ENCODE measurements at regions not wholly inside any gene's neighbourhood (a gene's known extent, or its start where the extent isn't known, plus 50 kb on each side); places are given as distances from the start of the nearest gene placed in this dataset.

DNA sequence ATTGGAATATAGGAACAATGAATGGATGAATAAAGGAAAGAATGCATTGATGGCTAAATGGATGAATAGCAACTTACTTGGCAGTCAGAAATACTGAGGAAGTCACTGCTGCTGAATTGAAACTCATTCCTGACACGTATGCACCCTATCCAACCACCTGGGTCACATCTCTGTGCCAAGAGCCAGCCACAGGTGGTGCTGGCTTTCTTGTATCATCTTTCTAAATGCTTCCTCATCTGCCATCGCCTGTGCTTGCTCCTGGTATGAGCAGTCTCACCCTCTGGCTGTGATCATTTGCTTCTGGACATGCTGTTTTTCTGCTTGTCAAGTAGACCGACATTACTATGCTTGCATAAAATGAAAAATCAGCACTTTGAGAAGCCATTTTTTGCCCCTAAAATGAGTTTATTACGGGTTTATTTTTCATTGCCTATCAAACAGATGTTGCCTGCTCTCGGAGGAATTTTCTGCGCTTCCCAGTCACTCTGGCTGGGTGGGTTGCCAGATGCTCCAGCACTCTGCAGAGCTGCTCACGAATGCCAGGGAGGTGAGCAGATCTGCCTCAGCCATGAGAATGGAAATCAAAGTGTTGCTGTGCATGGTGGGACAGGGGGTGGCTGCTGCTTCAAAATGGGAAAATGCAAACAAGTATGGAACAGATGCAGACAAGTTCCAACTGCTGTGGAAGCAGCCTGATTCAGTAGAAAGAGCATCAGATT lies 1349.6 kb upstream of the CDH8 start:
- TF ChIP-seq POLR2A (IDR thresholded peaks at IDR 0.05), result no peak
- TF ChIP-seq, protein P1, sequence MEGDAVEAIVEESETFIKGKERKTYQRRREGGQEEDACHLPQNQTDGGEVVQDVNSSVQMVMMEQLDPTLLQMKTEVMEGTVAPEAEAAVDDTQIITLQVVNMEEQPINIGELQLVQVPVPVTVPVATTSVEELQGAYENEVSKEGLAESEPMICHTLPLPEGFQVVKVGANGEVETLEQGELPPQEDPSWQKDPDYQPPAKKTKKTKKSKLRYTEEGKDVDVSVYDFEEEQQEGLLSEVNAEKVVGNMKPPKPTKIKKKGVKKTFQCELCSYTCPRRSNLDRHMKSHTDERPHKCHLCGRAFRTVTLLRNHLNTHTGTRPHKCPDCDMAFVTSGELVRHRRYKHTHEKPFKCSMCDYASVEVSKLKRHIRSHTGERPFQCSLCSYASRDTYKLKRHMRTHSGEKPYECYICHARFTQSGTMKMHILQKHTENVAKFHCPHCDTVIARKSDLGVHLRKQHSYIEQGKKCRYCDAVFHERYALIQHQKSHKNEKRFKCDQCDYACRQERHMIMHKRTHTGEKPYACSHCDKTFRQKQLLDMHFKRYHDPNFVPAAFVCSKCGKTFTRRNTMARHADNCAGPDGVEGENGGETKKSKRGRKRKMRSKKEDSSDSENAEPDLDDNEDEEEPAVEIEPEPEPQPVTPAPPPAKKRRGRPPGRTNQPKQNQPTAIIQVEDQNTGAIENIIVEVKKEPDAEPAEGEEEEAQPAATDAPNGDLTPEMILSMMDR (IDR thresholded peaks at IDR 0.05), result no peak
- WGBS, 2 donors, result 71 to 75% methylated on average over 7 of the region's 7 CpGs
- DNase-seq, result no peak
- intact Hi-C loops (cut with DNase I), result no loop called here
- H3K4me1 ChIP-seq, result no peaks in the 10 kb centered on the region
- H3K36me3 ChIP-seq, result no peaks in the 10 kb centered on the region
- no peaks in the 10 kb centered on the region for H3K9me3 ChIP-seq
- no peak overlapping the region for H3K27ac ChIP-seq
- no peaks in the 10 kb centered on the region for H3K27me3 ChIP-seq
- no peak overlapping the region for H3K4me3 ChIP-seq (replicated peaks in 1 of 3)

DNA sequence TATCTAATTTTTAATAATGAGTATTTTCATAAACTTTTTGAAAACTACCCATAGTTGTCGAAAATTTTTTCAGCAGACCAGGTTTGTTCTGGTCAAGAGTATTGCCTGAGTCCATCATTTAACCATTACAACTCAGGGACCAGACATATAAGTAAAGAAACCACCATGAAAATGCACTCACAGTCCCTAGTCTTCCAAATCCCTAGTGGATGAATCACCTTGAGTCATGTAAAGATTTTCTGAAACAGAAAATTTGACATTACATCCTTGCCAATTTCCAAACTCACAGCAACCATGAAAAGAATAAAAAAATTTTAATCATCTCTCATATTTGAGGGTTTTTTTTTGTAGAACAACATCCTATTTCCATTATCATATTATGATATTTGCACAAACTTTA lies 1337.5 kb upstream of the CDH8 start:
- H3K36me3 ChIP-seq, result no peaks in the 10 kb centered on the region
- no peaks in the 10 kb centered on the region for H3K9me3 ChIP-seq
- no peak for DNase-seq
- H3K27me3 ChIP-seq, result no peaks in the 10 kb centered on the region
- H3K4me3 ChIP-seq (replicated peaks in 1 of 3), result no peak overlapping the region
- no peak for TF ChIP-seq POLR2A (IDR thresholded peaks at IDR 0.05)
- TF ChIP-seq, protein P1 (IDR thresholded peaks at IDR 0.05), result no peak
- H3K4me1 ChIP-seq, result no peaks in the 10 kb centered on the region
- intact Hi-C loops (cut with DNase I), result no loop called here
- 58 to 79% methylated on average over 1 of the region's 1 CpG for WGBS, 2 donors
- H3K27ac ChIP-seq, result no peak overlapping the region

DNA sequence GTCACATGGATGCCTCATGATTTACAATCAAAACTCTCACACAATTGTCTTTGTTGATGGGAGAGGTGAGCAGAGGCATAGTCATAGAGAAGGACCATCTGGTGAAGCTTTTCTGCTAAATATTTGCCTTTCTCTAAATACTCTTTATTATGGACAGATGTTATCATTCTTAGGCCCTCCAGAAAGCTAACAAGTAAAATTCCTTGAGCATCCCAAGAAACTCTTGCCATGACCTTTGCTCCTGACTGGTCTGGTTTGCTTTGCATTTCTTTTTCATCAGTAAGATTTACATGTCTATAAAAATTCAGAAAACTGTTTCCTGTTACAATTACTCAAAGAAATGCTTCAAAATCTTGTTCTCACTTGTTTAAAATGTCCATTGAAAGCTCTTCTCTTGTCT lies 1336.6 kb upstream of the CDH8 start:
- no peaks in the 10 kb centered on the region for H3K4me1 ChIP-seq
- DNase-seq, result no peak
- intact Hi-C loops (cut with DNase I), result no loop called here
- H3K9me3 ChIP-seq, result no peaks in the 10 kb centered on the region
- H3K27me3 ChIP-seq, result no peaks in the 10 kb centered on the region
- H3K27ac ChIP-seq, result no peak overlapping the region
- no peaks in the 10 kb centered on the region for H3K36me3 ChIP-seq
- H3K4me3 ChIP-seq (replicated peaks in 1 of 3), result no peak overlapping the region
- TF ChIP-seq, protein P1 (IDR thresholded peaks at IDR 0.05), result no peak
- no peak for TF ChIP-seq POLR2A (IDR thresholded peaks at IDR 0.05)

DNA sequence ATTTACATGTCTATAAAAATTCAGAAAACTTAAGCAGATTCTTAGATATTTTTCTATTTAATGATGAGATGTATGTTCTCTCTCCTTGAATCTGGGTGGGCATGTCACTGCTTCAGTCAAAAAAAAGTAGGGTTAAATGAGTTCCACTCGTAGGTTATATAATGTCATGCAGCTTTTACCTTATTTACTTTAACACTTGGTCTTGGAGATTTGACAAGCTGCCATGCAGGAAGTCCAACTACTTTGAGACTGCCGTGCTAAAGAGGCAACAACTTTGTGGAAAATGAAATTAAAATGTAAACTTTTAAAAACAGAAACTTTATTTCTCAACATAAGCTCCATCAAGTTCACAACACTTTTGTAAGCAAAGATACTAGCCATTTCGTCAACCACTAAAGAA lies 1336.0 kb upstream of the CDH8 start:
- intact Hi-C loops (cut with DNase I), result no loop called here
- TF ChIP-seq POLR2A (IDR thresholded peaks at IDR 0.05), result no peak
- TF ChIP-seq, protein P1 (IDR thresholded peaks at IDR 0.05), result no peak
- H3K27me3 ChIP-seq, result no peaks in the 10 kb centered on the region
- 30 to 35% methylated on average over 3 of the region's 3 CpGs for WGBS, 2 donors
- H3K4me3 ChIP-seq (replicated peaks in 1 of 3), result no peak overlapping the region
- H3K36me3 ChIP-seq, result no peaks in the 10 kb centered on the region
- no peak for DNase-seq
- H3K4me1 ChIP-seq, result no peaks in the 10 kb centered on the region
- no peaks in the 10 kb centered on the region for H3K9me3 ChIP-seq
- no peak overlapping the region for H3K27ac ChIP-seq

DNA sequence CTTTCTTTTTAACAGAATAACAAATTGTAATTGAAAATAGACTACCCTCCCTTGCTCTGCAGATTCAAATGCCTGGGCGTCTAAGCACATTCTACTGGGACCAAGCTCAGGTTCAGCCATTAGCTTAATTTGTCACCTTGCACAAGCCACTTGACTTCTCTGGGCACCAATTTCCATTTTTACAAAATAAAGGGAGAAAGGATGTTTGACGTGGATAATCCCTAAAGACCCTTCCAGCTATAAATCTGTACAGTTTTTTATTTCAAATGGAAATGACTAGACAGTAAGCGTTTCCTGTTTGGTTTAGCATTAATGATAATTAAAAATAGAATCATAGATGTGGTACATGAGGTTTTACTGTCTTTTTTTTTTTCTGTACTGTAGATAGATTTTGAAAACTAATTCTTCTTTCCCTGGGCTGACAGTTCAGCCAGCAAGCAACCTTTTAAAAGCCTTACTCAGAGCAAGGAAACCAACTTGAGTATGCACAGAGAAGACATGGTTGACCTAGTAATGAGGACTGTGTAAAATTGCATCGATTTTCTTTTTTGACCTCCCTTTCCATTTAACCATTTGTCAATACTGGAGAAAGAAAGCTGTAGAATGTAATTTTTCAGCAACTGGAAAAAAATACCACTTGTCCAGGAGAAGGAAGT lies 1329.5 kb upstream of the CDH8 start:
- H3K27ac ChIP-seq, result no peak overlapping the region
- no peaks in the 10 kb centered on the region for H3K36me3 ChIP-seq
- no peaks in the 10 kb centered on the region for H3K9me3 ChIP-seq
- H3K4me1 ChIP-seq, result no peaks in the 10 kb centered on the region
- DNase-seq, result no peak
- intact Hi-C loops (cut with DNase I), result no loop called here
- TF ChIP-seq, protein P1 (IDR thresholded peaks at IDR 0.05), result no peak
- no peak for TF ChIP-seq POLR2A (IDR thresholded peaks at IDR 0.05)
- H3K27me3 ChIP-seq, result no peaks in the 10 kb centered on the region
- 60 to 77% methylated on average over 4 of the region's 4 CpGs for WGBS, 2 donors
- H3K4me3 ChIP-seq (replicated peaks in 1 of 3), result no peak overlapping the region

Measured in thyroid gland (tissue), 4 donors.